Thoracic aorta (tissue), 2 donors: ENCODE measurements at regions not wholly inside any gene's neighbourhood (a gene's known extent, or its start where the extent isn't known, plus 50 kb on each side); places are given as distances from the start of the nearest gene placed in this dataset.

ENCODE experiments used
- ATAC-seq: fragments of 150-250 bp; one replicate; pipeline ENCODE4 v1.8.0; 2017; ENCODE audit warnings: low read depth; ENCODE audit not compliant: insufficient number of reproducible peaks, low FRiP score
- DNase-seq: peaks from one replicate; pipeline ENCODE4 v3.0.0-alpha.2; 2020; ENCODE audit warnings: low spot score
- H3K27ac ChIP-seq, 2 donors: fragments of 200-600 bp; sonication (generic); 1 replicate in 1 of 2; 2 replicates in 1 of 2; pipeline ENCODE4 v1.5.1; 2016; ENCODE audit warnings: mild to moderate bottlenecking in 2 of 2, moderate library complexity in 2 of 2
- H3K27me3 ChIP-seq: fragments of 200-600 bp; sonication (generic); replicated peaks from 2 replicates; pipeline ENCODE4 v1.6.0; 2016; ENCODE audit warnings: mild to moderate bottlenecking; ENCODE audit not compliant: insufficient read depth
- H3K36me3 ChIP-seq: fragments of 200-600 bp; sonication (generic); one replicate; pipeline ENCODE4 v1.5.1; 2016
- H3K4me1 ChIP-seq, 2 donors: fragments of 200-600 bp; sonication (generic); 1 replicate in 1 of 2; 2 replicates in 1 of 2; pipeline versions ENCODE4 v1.5.1 to v1.6.0; 2016; ENCODE audit warnings: low read depth in 2 of 2, mild to moderate bottlenecking in 1 of 2; ENCODE audit not compliant: control insufficient read depth in 1 of 2
- H3K4me3 ChIP-seq: fragments of 200-600 bp; sonication (generic); 2 replicates; pipeline ENCODE4 v1.5.1; 2016; ENCODE audit warnings: mild to moderate bottlenecking
- H3K9me3 ChIP-seq: fragments of 200-600 bp; sonication (generic); 2 replicates; pipeline ENCODE4 v1.5.1; 2016
- TF ChIP-seq, protein P1 (sequence below): fragments of 200-600 bp; sonication (generic); IDR thresholded peaks from one replicate; pipeline ENCODE4 v1.5.1; 2019; ENCODE audit warnings: antibody characterized with exemption

GRCh38 chr2:172361360-172361759, 66.0 kb upstream of the ITGA6 start:
- Histone ChIP-seq H3K9me3 (no peaks in the 10 kb centered on the region), H3K4me1 (peaks cover 14 to 22% of the 10 kb centered on the region in 2 donors), H3K36me3 (no peaks in the 10 kb centered on the region), H3K27ac (no peak overlapping the region), H3K27me3 (no peaks in the 10 kb centered on the region), H3K4me3 (no peak overlapping the region)
- DNase-seq = no peak
- ATAC-seq = no peak
- TF ChIP-seq, protein P1, sequence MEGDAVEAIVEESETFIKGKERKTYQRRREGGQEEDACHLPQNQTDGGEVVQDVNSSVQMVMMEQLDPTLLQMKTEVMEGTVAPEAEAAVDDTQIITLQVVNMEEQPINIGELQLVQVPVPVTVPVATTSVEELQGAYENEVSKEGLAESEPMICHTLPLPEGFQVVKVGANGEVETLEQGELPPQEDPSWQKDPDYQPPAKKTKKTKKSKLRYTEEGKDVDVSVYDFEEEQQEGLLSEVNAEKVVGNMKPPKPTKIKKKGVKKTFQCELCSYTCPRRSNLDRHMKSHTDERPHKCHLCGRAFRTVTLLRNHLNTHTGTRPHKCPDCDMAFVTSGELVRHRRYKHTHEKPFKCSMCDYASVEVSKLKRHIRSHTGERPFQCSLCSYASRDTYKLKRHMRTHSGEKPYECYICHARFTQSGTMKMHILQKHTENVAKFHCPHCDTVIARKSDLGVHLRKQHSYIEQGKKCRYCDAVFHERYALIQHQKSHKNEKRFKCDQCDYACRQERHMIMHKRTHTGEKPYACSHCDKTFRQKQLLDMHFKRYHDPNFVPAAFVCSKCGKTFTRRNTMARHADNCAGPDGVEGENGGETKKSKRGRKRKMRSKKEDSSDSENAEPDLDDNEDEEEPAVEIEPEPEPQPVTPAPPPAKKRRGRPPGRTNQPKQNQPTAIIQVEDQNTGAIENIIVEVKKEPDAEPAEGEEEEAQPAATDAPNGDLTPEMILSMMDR = no peak

- DNase-seq (no peak), ATAC-seq (no peak)
- no peaks in the 10 kb centered on the region for H3K36me3 ChIP-seq
- no peaks in the 10 kb centered on the region for H3K9me3 ChIP-seq
- H3K27me3 ChIP-seq = no peaks in the 10 kb centered on the region
- no peak overlapping the region for H3K27ac ChIP-seq
- no peak overlapping the region for H3K4me3 ChIP-seq
- TF ChIP-seq, protein P1 = no peak
- peaks cover 14 to 22% of the 10 kb centered on the region in 2 donors for H3K4me1 ChIP-seq
Measured at GRCh38 chr2:172361840-172362239, 65.5 kb upstream of the ITGA6 start.

DNA sequence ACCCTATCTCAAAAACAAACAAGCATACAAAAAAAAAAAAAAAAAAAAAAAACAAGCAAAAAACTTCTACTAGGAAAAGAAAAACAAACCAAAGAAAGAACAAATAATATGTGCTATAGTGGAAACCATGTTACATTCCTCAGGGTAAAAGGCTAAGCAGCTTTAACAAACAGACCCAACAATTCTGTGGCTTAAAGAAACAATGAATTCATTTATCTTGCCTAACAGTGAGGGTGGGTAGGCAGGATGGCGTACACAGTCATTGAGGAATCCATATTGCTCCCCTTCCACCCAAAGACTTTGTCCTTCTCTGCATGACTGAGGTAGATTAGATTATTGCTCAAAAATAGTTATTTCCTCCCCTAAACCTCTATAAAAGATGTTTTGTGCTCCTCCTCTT, 63.1 kb upstream of the ITGA6 start:
- peaks cover 0 to under 1% of the 10 kb centered on the region in 2 donors for H3K4me1 ChIP-seq
- ATAC-seq (no peak), DNase-seq (no peak)
- TF ChIP-seq, protein P1 = no peak
- H3K9me3 ChIP-seq = peaks cover 7% of the 10 kb centered on the region
- no peak overlapping the region for H3K4me3 ChIP-seq
- H3K27ac ChIP-seq = no peak overlapping the region
- H3K27me3 ChIP-seq = no peaks in the 10 kb centered on the region
- H3K36me3 ChIP-seq = no peaks in the 10 kb centered on the region

- Histone ChIP-seq H3K27me3 (no peaks in the 10 kb centered on the region), H3K9me3 (peaks cover 7% of the 10 kb centered on the region), H3K4me1 (no peaks in the 10 kb centered on the region), H3K27ac (no peak overlapping the region), H3K36me3 (no peaks in the 10 kb centered on the region), H3K4me3 (no peak overlapping the region)
- ATAC-seq (no peak), DNase-seq (no peak)
- TF ChIP-seq, protein P1 = no peak
Measured at GRCh38 chr2:172366596-172367150, 60.7 kb upstream of the ITGA6 start.

DNA sequence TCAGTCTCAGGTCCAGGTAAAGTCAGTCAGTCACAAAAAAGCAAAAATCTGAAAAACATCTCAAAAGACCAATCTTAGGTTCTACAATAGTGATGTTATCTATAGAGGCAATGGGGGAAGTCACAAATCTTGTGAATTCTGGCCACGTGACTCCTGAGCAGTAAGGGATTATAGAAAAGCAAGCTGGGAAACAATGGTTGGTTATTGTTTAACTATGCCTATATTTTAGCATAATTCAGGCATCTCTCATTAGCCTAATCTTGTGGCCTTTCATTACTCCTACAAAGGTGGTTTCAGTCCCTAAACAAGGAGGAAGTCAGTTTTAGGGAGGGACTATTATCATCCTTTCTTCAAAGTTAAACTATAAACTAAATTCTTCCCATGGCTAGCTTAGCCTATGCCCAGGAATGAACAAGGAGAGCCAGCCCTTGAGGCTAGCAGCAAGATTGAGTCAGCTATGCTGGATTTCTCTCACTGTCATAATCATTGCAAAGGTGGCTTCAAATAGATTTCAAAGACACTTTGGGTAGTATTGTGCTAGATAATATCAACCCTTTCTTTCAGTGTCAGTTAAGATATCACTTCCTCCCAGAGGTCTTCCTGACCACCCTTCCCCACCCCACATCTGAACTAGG, 56.4 kb upstream of the ITGA6 start:
- ATAC-seq (no peak), DNase-seq (no peak)
- Histone ChIP-seq H3K4me3 (no peak overlapping the region), H3K36me3 (no peaks in the 10 kb centered on the region), H3K9me3 (peaks cover 7% of the 10 kb centered on the region), H3K4me1 (no peaks in the 10 kb centered on the region), H3K27me3 (no peaks in the 10 kb centered on the region), H3K27ac (no peak overlapping the region)
- TF ChIP-seq, protein P1 = no peak
